ENCODE measurements at regions not wholly inside any gene's neighbourhood (a gene's known extent, or its start where the extent isn't known, plus 50 kb on each side); places are given as distances from the start of the nearest gene placed in this dataset.

DNA sequence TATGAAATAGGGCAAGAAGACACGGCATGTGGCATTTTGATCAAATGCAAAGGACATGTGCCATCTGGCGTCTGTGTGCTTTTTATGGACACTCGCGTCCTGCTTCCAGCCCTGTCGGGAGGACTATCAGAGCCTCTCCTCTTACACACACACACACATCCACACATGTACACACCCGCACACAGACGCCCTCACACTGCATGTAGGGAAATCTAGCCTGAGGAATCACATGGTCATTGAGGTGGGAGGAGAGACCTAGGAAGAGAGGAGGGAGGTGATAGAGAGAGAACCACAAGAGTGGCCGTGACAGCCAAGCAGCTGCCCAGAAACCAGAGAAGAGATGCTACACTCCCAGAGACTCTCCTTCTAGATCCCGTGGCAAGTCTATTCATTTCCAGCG, 105.9 kb upstream of the CDYL start:
- TF ChIP-seq, protein P1, sequence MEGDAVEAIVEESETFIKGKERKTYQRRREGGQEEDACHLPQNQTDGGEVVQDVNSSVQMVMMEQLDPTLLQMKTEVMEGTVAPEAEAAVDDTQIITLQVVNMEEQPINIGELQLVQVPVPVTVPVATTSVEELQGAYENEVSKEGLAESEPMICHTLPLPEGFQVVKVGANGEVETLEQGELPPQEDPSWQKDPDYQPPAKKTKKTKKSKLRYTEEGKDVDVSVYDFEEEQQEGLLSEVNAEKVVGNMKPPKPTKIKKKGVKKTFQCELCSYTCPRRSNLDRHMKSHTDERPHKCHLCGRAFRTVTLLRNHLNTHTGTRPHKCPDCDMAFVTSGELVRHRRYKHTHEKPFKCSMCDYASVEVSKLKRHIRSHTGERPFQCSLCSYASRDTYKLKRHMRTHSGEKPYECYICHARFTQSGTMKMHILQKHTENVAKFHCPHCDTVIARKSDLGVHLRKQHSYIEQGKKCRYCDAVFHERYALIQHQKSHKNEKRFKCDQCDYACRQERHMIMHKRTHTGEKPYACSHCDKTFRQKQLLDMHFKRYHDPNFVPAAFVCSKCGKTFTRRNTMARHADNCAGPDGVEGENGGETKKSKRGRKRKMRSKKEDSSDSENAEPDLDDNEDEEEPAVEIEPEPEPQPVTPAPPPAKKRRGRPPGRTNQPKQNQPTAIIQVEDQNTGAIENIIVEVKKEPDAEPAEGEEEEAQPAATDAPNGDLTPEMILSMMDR (conservative IDR thresholded peaks at IDR 0.05) = no peak
- TF ChIP-seq ZFX (IDR thresholded peaks at IDR 0.05) = no peak
